Peyer's patch (tissue), 4 donors: ENCODE measurements at regions not wholly inside any gene's neighbourhood (a gene's known extent, or its start where the extent isn't known, plus 50 kb on each side); places are given as distances from the start of the nearest gene placed in this dataset.

ENCODE experiments used
- DNase-seq, 3 donors: peaks; one replicate each; pipeline ENCODE4 v3.0.0-alpha.2; 2017 to 2019
- H3K27ac ChIP-seq, 4 donors: fragments of 200-600 bp; sonication (generic); one replicate each; pipeline ENCODE4 v1.5.1; 2016 to 2019
- H3K27me3 ChIP-seq, 2 donors: fragments of 200-600 bp; sonication (generic); one replicate each; pipeline ENCODE4 v1.5.1; 2019
- H3K36me3 ChIP-seq, 3 donors: fragments of 200-600 bp; sonication (generic); one replicate each; pipeline ENCODE4 v1.5.1; 2016 to 2019
- H3K4me1 ChIP-seq, 4 donors: fragments of 200-600 bp; sonication (generic); one replicate each; pipeline ENCODE4 v1.5.1; 2016 to 2019
- H3K4me3 ChIP-seq, 4 donors: fragments of 200-600 bp; sonication (generic); 1 replicate in 3 of 4; 2 replicates in 1 of 4; pipeline ENCODE4 v1.5.1; 2016 to 2019; ENCODE audit warnings: mild to moderate bottlenecking in 1 of 4
- H3K9me3 ChIP-seq, 4 donors: fragments of 200-600 bp; sonication (generic); one replicate each; pipeline ENCODE4 v1.5.1; 2016 to 2019; ENCODE audit warnings: mild to moderate bottlenecking in 1 of 4
- CTCF ChIP-seq, 6 experiments: fragments of 450-650 bp in 4 of 6; fragments of 200-600 bp in 2 of 6; sonication (generic) in 1 of 6; IDR thresholded peaks; one replicate each; pipeline ENCODE4 v1.5.1; 2017 to 2019; ENCODE audit warnings: antibody characterized with exemption in 6 of 6, mild to moderate bottlenecking in 3 of 6, moderate library complexity in 1 of 6
- POLR2A ChIP-seq, 2 donors: fragments of 450-650 bp; IDR thresholded peaks; one replicate each; pipeline ENCODE4 v1.5.1; 2017; ENCODE audit warnings: antibody characterized with exemption in 2 of 2, mild to moderate bottlenecking in 2 of 2, moderate library complexity in 2 of 2

GRCh38 chr4:188822698-188823097 is 683.5 kb downstream of the TRIML1 start:
- Histone ChIP-seq H3K36me3 (no peaks in the 10 kb centered on the region), H3K4me1 (no peaks in the 10 kb centered on the region), H3K9me3 (no peaks in the 10 kb centered on the region), H3K27ac (no peak overlapping the region), H3K4me3 (no peak overlapping the region), H3K27me3 (no peaks in the 10 kb centered on the region)
- DNase-seq, result no peak
- TF ChIP-seq CTCF (IDR thresholded peaks at IDR 0.05), result no peak
- no peak for TF ChIP-seq POLR2A (IDR thresholded peaks at IDR 0.05)

DNA sequence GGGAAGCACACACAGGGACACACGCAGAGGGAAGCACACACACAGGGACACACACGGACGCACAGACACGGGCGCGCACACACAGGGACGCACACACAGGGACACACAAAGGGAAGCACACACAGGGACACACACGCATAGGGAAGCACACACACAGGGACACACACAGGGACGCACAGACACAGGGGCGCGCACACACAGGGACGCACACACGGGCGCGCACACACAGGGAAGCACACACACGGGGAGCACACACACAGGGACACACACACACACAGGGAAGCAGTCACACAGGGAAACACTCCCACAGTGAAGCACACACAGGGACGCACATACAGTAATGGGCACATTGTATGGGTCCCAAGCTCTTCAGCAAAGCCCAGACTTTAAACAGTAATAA is 685.3 kb downstream of the TRIML1 start:
- Histone ChIP-seq H3K27ac (no peak overlapping the region), H3K4me3 (no peak overlapping the region), H3K4me1 (no peaks in the 10 kb centered on the region), H3K9me3 (no peaks in the 10 kb centered on the region), H3K36me3 (no peaks in the 10 kb centered on the region), H3K27me3 (no peaks in the 10 kb centered on the region)
- DNase-seq, result no peak
- no peak for TF ChIP-seq POLR2A (IDR thresholded peaks at IDR 0.05)
- TF ChIP-seq CTCF (IDR thresholded peaks at IDR 0.05), result no peak

DNA sequence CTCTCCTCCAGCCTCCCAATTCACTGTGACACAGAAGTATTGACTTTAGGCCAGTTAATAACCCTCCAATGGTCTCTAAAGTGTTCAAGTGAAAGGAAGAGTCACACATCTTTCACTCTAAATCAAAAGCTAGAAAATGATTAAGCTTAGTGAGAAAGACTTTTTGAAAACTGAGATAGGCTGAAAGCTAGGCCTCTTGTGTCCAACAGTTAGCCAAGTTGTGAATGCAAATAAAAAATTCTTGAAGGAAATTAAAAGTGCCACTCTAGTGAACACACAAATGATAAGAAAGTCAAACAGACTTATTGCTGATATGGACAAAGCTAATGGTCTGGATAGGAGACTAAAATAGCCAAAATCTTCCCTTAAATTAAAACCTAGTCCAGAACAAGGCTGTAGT is 687.2 kb downstream of the TRIML1 start:
- H3K36me3 ChIP-seq, result no peaks in the 10 kb centered on the region
- no peak overlapping the region for H3K27ac ChIP-seq
- no peaks in the 10 kb centered on the region for H3K27me3 ChIP-seq
- H3K9me3 ChIP-seq, result no peaks in the 10 kb centered on the region
- TF ChIP-seq POLR2A (IDR thresholded peaks at IDR 0.05) (no peak), CTCF (IDR thresholded peaks at IDR 0.05) (no peak)
- H3K4me3 ChIP-seq, result no peak overlapping the region
- H3K4me1 ChIP-seq, result no peaks in the 10 kb centered on the region
- no peak for DNase-seq

DNA sequence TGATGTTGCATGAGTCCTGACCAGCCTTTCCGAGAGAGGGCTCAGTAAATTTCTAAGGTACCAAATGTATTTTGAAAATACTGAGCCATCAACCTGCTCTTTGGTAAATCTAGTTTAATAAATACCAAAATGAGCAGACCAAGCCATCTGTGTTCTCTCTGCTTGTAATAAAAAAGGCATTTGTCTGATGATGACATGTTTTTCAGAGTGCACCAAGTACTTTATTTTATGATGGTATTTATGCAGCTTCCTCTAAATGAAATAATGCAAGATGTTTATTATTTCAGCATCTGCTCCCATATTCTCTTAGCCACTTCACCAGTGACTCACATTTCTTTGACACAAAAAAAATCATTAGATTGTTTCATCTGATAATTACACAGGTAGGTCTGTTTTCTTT is 700.5 kb downstream of the TRIML1 start:
- no peaks in the 10 kb centered on the region for H3K4me1 ChIP-seq
- H3K36me3 ChIP-seq, result no peaks in the 10 kb centered on the region
- no peak overlapping the region for H3K4me3 ChIP-seq
- H3K27ac ChIP-seq, result no peak overlapping the region
- no peak for DNase-seq
- TF ChIP-seq POLR2A (IDR thresholded peaks at IDR 0.05) (no peak), CTCF (IDR thresholded peaks at IDR 0.05) (no peak)
- H3K27me3 ChIP-seq, result no peaks in the 10 kb centered on the region
- no peaks in the 10 kb centered on the region for H3K9me3 ChIP-seq

- TF ChIP-seq CTCF (IDR thresholded peaks at IDR 0.05), result no peak
- TF ChIP-seq POLR2A (IDR thresholded peaks at IDR 0.05), result no peak
- Histone ChIP-seq H3K4me1 (no peaks in the 10 kb centered on the region), H3K36me3 (no peaks in the 10 kb centered on the region), H3K27me3 (no peaks in the 10 kb centered on the region), H3K27ac (no peak overlapping the region), H3K9me3 (no peaks in the 10 kb centered on the region), H3K4me3 (no peak overlapping the region)
- DNase-seq, result no peak
Observed at GRCh38 chr4:188841523-188841922, 702.3 kb downstream of the TRIML1 start.

GRCh38 chr4:188854436-188854835 is 715.2 kb downstream of the TRIML1 start:
- H3K27me3 ChIP-seq, result no peaks in the 10 kb centered on the region
- H3K4me3 ChIP-seq, result no peak overlapping the region

More at GRCh38 chr4:188854436-188854835, 715.2 kb downstream of the TRIML1 start:
- Histone ChIP-seq H3K36me3 (no peaks in the 10 kb centered on the region), H3K9me3 (peaks cover 0 to 6% (median 0%) of the 10 kb centered on the region in 4 donors), H3K27ac (no peak overlapping the region), H3K4me1 (no peaks in the 10 kb centered on the region)
- DNase-seq, result no peak
- no peak for TF ChIP-seq CTCF (IDR thresholded peaks at IDR 0.05)
- no peak for TF ChIP-seq POLR2A (IDR thresholded peaks at IDR 0.05)
